GM23338 (cell line): ENCODE measurements at regions not wholly inside any gene's neighbourhood (a gene's known extent, or its start where the extent isn't known, plus 50 kb on each side); places are given as distances from the start of the nearest gene placed in this dataset.
A peak's percentile ranks its signal among the peaks of the same experiment; 100 is the strongest.

ENCODE experiments used
- ATAC-seq: fragments of 200-7000 bp; cut with Tn5 transposase; 3 replicates; pipeline ENCODE4 v1.9.1; 2020
- DNase-seq: peaks from one replicate; pipeline ENCODE4 v3.0.0-alpha.2; 2015; ENCODE audit warnings: low spot score
- H2AFZ ChIP-seq: fragments of 200-600 bp; sonication (generic); 2 replicates; pipeline ENCODE4 v1.8.0; 2016; ENCODE audit warnings: antibody characterized with exemption, mild to moderate bottlenecking, moderate library complexity
- H3F3A ChIP-seq: fragments of 200-600 bp; sonication (generic); replicated peaks from 2 replicates; pipeline ENCODE4 v1.8.0; 2017; ENCODE audit warnings: antibody characterized with exemption, mixed run types, low read depth
- H3K27ac ChIP-seq: fragments of 200-600 bp; sonication (generic); 2 replicates; pipeline ENCODE4 v1.6.1; 2016; ENCODE audit warnings: low read depth
- H3K27me3 ChIP-seq: fragments of 200-600 bp; sonication (generic); 2 replicates; pipeline ENCODE4 v1.8.0; 2016; ENCODE audit warnings: mild to moderate bottlenecking, mixed run types, moderate library complexity; ENCODE audit not compliant: insufficient read depth
- H3K36me3 ChIP-seq: fragments of 200-600 bp; sonication (generic); 2 replicates; pipeline ENCODE4 v1.8.0; 2016; ENCODE audit warnings: mild to moderate bottlenecking; ENCODE audit not compliant: insufficient read depth
- H3K4me1 ChIP-seq: fragments of 200-600 bp; sonication (generic); 2 replicates; pipeline ENCODE4 v1.8.0; 2016; ENCODE audit warnings: mild to moderate bottlenecking, moderate library complexity; ENCODE audit not compliant: insufficient read depth
- H3K4me2 ChIP-seq: fragments of 200-600 bp; sonication (generic); 2 replicates; pipeline ENCODE4 v1.7.1; 2017; ENCODE audit warnings: mixed run types
- H3K4me3 ChIP-seq: fragments of 200-600 bp; sonication (generic); 2 replicates; pipeline ENCODE4 v1.6.1; 2016; ENCODE audit warnings: mixed run types
- H3K79me2 ChIP-seq: fragments of 200-600 bp; sonication (generic); replicated peaks from 2 replicates; pipeline ENCODE4 v1.8.0; 2017; ENCODE audit warnings: mild to moderate bottlenecking; ENCODE audit not compliant: insufficient read depth
- H3K9me2 ChIP-seq: fragments of 200-600 bp; sonication (generic); 2 replicates; pipeline ENCODE4 v1.8.0; 2017; ENCODE audit not compliant: insufficient read depth
- H4K20me1 ChIP-seq: fragments of 200-600 bp; sonication (generic); replicated peaks from 2 replicates; pipeline ENCODE4 v1.8.0; 2017; ENCODE audit warnings: mild to moderate bottlenecking; ENCODE audit not compliant: insufficient read depth
- H3K27ac Mint-ChIP-seq: 2 replicates; pipeline ENCODE4 v1.8.0; 2020; ENCODE audit warnings: inconsistent platforms, mild to moderate bottlenecking, moderate library complexity, mixed read lengths
- H3K27me3 Mint-ChIP-seq: 3 replicates; pipeline ENCODE4 v1.8.0; 2022; ENCODE audit warnings: low read depth, mild to moderate bottlenecking, moderate library complexity, mixed read lengths, inconsistent platforms; ENCODE audit not compliant: insufficient read depth, poor library complexity
- H3K36me3 Mint-ChIP-seq: 3 replicates; pipeline ENCODE4 v1.8.0; 2021; ENCODE audit warnings: low read depth, mild to moderate bottlenecking, inconsistent platforms, moderate library complexity, mixed read lengths
- H3K4me1 Mint-ChIP-seq: 3 replicates; pipeline ENCODE4 v1.8.0; 2020; ENCODE audit warnings: mild to moderate bottlenecking, inconsistent platforms, mixed read lengths
- H3K4me3 Mint-ChIP-seq: 3 replicates; pipeline ENCODE4 v1.8.0; 2021; ENCODE audit warnings: moderate library complexity, mild to moderate bottlenecking, inconsistent platforms, mixed read lengths
- H3K9me3 Mint-ChIP-seq: 3 replicates; pipeline ENCODE4 v1.8.0; 2020; ENCODE audit warnings: moderate library complexity, mild to moderate bottlenecking, inconsistent platforms, mixed read lengths
- CREB1 ChIP-seq: fragments of 250-450 bp; sonication (Bioruptor Pico); IDR thresholded peaks from 2 replicates; pipeline ENCODE4 v1.5.0; 2020; ENCODE audit warnings: low read depth, mild to moderate bottlenecking, moderate library complexity
- CTCF ChIP-seq, 2 experiments: fragments of 200-600 bp in 1 of 2; sonication (generic) in 1 of 2; conservative IDR thresholded peaks; 2 replicates each; pipeline versions ENCODE4 v1.5.1 to v1.6.1; 2016 to 2017; ENCODE audit warnings: antibody characterized with exemption in 2 of 2, low read depth in 2 of 2, mild to moderate bottlenecking in 2 of 2, moderate library complexity in 1 of 2
- EZH2 ChIP-seq: fragments of 200-600 bp; sonication (generic); IDR thresholded peaks from one replicate; pipeline ENCODE4 v1.8.0; 2017; ENCODE audit warnings: antibody characterized with exemption, mild to moderate bottlenecking, low read depth; ENCODE audit not compliant: unreplicated experiment
- EZH2phosphoT487 ChIP-seq: fragments of 200-600 bp; sonication (generic); IDR thresholded peaks from one replicate; pipeline ENCODE4 v1.8.1; 2018; ENCODE audit warnings: antibody characterized with exemption; ENCODE audit not compliant: unreplicated experiment
- JUNB ChIP-seq: IDR thresholded peaks from one replicate; pipeline ENCODE4 v1.6.1; 2016; ENCODE audit warnings: antibody characterized with exemption; ENCODE audit not compliant: unreplicated experiment
- NANOG ChIP-seq: IDR thresholded peaks from 2 replicates; pipeline ENCODE4 v1.6.1; 2016; ENCODE audit warnings: antibody characterized with exemption, borderline replicate concordance
- REST ChIP-seq: IDR thresholded peaks from one replicate; pipeline ENCODE4 v1.6.1; 2018; ENCODE audit warnings: antibody characterized with exemption; ENCODE audit not compliant: unreplicated experiment
- STAT1 ChIP-seq: IDR thresholded peaks from one replicate; pipeline ENCODE4 v1.6.1; 2016; ENCODE audit warnings: antibody characterized with exemption; ENCODE audit not compliant: unreplicated experiment
- ZNF114 ChIP-seq: fragments of 250-450 bp; sonication (Bioruptor Pico); IDR thresholded peaks from 2 replicates; pipeline ENCODE4 v1.5.0; 2020; ENCODE audit warnings: mild to moderate bottlenecking, moderate library complexity
- ZNF331 ChIP-seq: fragments of 250-450 bp; sonication (Bioruptor Pico); IDR thresholded peaks from 2 replicates; pipeline ENCODE4 v1.5.0; 2020; ENCODE audit warnings: low read depth, mild to moderate bottlenecking, moderate library complexity
- ZNF462 ChIP-seq: fragments of 250-450 bp; sonication (Bioruptor Pico); IDR thresholded peaks from 2 replicates; pipeline ENCODE4 v1.5.0; 2020; ENCODE audit warnings: mild to moderate bottlenecking, moderate library complexity
- TF ChIP-seq, protein P1 (sequence below): IDR thresholded peaks from 2 replicates; pipeline ENCODE4 v1.6.1; 2016; ENCODE audit warnings: antibody characterized with exemption

- Histone ChIP-seq H3K9me2 (no peaks in the 10 kb centered on the region), H3K4me2 (no peak overlapping the region), H3K27me3 (no peaks in the 10 kb centered on the region), H3K79me2 (no peaks in the 10 kb centered on the region), H4K20me1 (peaks cover 4% of the 10 kb centered on the region; the same call in 1 of the 2 replicates), H3K36me3 (peaks cover 5% of the 10 kb centered on the region; the same call in 1 of the 2 replicates), H3F3A (peaks cover 6% of the 10 kb centered on the region), H3K4me1 (peaks cover 6% of the 10 kb centered on the region), H3K27ac (no peak overlapping the region), H3K4me3 (no peak overlapping the region), H2AFZ (no peak overlapping the region)
- TF ChIP-seq STAT1: no peak
- no peak for TF ChIP-seq EZH2phosphoT487
- no peak for TF ChIP-seq CREB1 (CRISPR knock-in tag)
- TF ChIP-seq ZNF114 (CRISPR knock-in tag): no peak
- no peak for TF ChIP-seq NANOG
- TF ChIP-seq CTCF (conservative IDR thresholded peaks at IDR 0.05; ENCODE audit: low read depth in 2 of 2): no peak
- TF ChIP-seq ZNF462 (CRISPR knock-in tag): no peak
- no peak for TF ChIP-seq REST
- TF ChIP-seq, protein P1, sequence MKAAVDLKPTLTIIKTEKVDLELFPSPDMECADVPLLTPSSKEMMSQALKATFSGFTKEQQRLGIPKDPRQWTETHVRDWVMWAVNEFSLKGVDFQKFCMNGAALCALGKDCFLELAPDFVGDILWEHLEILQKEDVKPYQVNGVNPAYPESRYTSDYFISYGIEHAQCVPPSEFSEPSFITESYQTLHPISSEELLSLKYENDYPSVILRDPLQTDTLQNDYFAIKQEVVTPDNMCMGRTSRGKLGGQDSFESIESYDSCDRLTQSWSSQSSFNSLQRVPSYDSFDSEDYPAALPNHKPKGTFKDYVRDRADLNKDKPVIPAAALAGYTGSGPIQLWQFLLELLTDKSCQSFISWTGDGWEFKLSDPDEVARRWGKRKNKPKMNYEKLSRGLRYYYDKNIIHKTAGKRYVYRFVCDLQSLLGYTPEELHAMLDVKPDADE: no peak
- TF ChIP-seq JUNB: no peak
- no peak for TF ChIP-seq EZH2
- no peak for TF ChIP-seq ZNF331 (CRISPR knock-in tag)
- H3K27me3 Mint-ChIP-seq: peaks cover 7% of the 10 kb centered on the region
- peak overlapping the region; percentile 57 for H3K4me3 Mint-ChIP-seq
- H3K9me3 Mint-ChIP-seq: no peaks in the 10 kb centered on the region; the same call in 2 of the 3 replicates
- H3K36me3 Mint-ChIP-seq: peaks cover 31% of the 10 kb centered on the region
- ATAC-seq (no peak), DNase-seq (no peak)
- no peak overlapping the region for H3K27ac Mint-ChIP-seq
- peaks cover 13% of the 10 kb centered on the region for H3K4me1 Mint-ChIP-seq
Measured at GRCh38 chr19:5228490-5228889, 112.1 kb downstream of the PTPRS start.
